HepG2 (cell line): ENCODE measurements at regions not wholly inside any gene's neighbourhood (a gene's known extent, or its start where the extent isn't known, plus 50 kb on each side); places are given as distances from the start of the nearest gene placed in this dataset.

Experiments
- ATAC-seq: fragments of 200-7000 bp; cut with Tn5 transposase; 3 replicates; pipeline ENCODE4 v1.9.1; 2020; ENCODE audit warnings: mild to moderate bottlenecking, moderate library complexity
- BruUV-seq: library from RNA; stranded (reverse); fragments of 400-500 nt; replicated peaks from 2 replicates; lab custom pipeline; 2021; lab: Mats Ljungman, UMichigan
- CTCF ChIA-PET: fragments of 300-600 bp; formaldehyde crosslinking; extraction: SDS; loops from one replicate; lab custom pipeline; 2021; ENCODE audit warnings: low total read pairs, inconsistent platforms, low intra/inter-chr PET ratio; lab: Yijun Ruan, JAX
- POLR2A ChIA-PET: fragments of 350-600 bp; sonication (Branson Sonifier 250); formaldehyde crosslinking; loops from one replicate; lab custom pipeline; 2020; ENCODE audit warnings: antibody characterized with exemption, inconsistent platforms; lab: Yijun Ruan, JAX
- DNase-seq: peaks from one replicate; pipeline ENCODE4 v3.0.0-alpha.2; 2015; ENCODE audit warnings: low spot score
- FAIRE-seq: peaks from 3 replicates; lab custom pipeline; 2011; peaks lifted over from hg19 to GRCh38; lab: Jason Lieb, UNC
- H2AFZ ChIP-seq: one replicate; pipeline ENCODE4 v1.6.1; 2011; ENCODE audit warnings: low read length, inconsistent platforms
- H3K27ac ChIP-seq: fragments of 300-600 bp; 3 replicates; pipeline ENCODE4 v1.8.0; 2011; ENCODE audit warnings: mixed run types, mild to moderate bottlenecking, mixed read lengths, low read length, inconsistent platforms; ENCODE audit not compliant: insufficient read depth; ENCODE audit errors: extremely low read length
- H3K27me3 ChIP-seq, 2 experiments: fragments of 200-600 bp in 1 of 2; 2 replicates in 1 of 2; 3 replicates in 1 of 2; pipeline versions ENCODE4 v1.6.0 to v1.8.0; 2011; ENCODE audit warnings: low read length in 2 of 2, mild to moderate bottlenecking in 2 of 2, moderate library complexity in 2 of 2, inconsistent platforms in 1 of 2; ENCODE audit not compliant: insufficient read depth in 2 of 2, control insufficient read depth in 1 of 2
- H3K36me3 ChIP-seq, 2 experiments: fragments of 200-600 bp in 1 of 2; replicated peaks in 1 of 2; 2 replicates in 1 of 2; 3 replicates in 1 of 2; pipeline versions ENCODE4 v1.5.1 to v1.8.0; 2011; ENCODE audit warnings: low read length in 2 of 2, inconsistent platforms in 1 of 2; ENCODE audit not compliant: insufficient read depth in 2 of 2, control insufficient read depth in 1 of 2
- H3K4me1 ChIP-seq: 2 replicates; pipeline ENCODE4 v1.5.1; 2012; ENCODE audit warnings: low read length, inconsistent platforms; ENCODE audit not compliant: insufficient read depth
- H3K4me2 ChIP-seq: 2 replicates; pipeline ENCODE4 v1.6.0; 2011; ENCODE audit warnings: low read depth, low read length, inconsistent platforms
- H3K4me3 ChIP-seq, 3 experiments: fragments of 200-600 bp in 1 of 3; sonication (generic), shearing (Covaris generic) in 1 of 3; replicated peaks in 1 of 3; 2 replicates each; pipeline ENCODE4 v1.5.1; 2011 to 2016; ENCODE audit warnings: low read length in 3 of 3, inconsistent platforms in 2 of 3, low read depth in 2 of 3, mild to moderate bottlenecking in 2 of 3, control low read depth in 1 of 3, mixed read lengths in 1 of 3; ENCODE audit not compliant: insufficient read depth in 1 of 3
- H3K79me2 ChIP-seq: one replicate; pipeline ENCODE4 v1.6.1; 2011; ENCODE audit warnings: low read length, inconsistent platforms; ENCODE audit not compliant: insufficient read depth
- H3K9ac ChIP-seq: 2 replicates; pipeline ENCODE4 v1.6.0; 2011; ENCODE audit warnings: mild to moderate bottlenecking, low read depth, low read length, inconsistent platforms; ENCODE audit not compliant: insufficient read depth
- H3K9me3 ChIP-seq: 2 replicates; pipeline ENCODE4 v1.5.1; 2012; ENCODE audit warnings: mild to moderate bottlenecking, low read length
- H4K20me1 ChIP-seq: 2 replicates; pipeline ENCODE4 v1.6.0; 2011; ENCODE audit warnings: inconsistent platforms, mild to moderate bottlenecking, low read length, moderate library complexity; ENCODE audit not compliant: insufficient read depth
- ATRX ChIP-seq: sonication (generic); formaldehyde crosslinking; IDR thresholded peaks from 2 replicates; pipeline ENCODE4 v1.4.0; 2020; ENCODE audit warnings: missing genetic modification reagents, borderline replicate concordance
- CHD2 ChIP-seq: IDR thresholded peaks from 2 replicates; pipeline ENCODE4 v1.6.1; 2011; ENCODE audit warnings: low read depth, low read length, improper control_type of control experiment
- FOXJ3 ChIP-seq: sonication (generic); formaldehyde crosslinking; IDR thresholded peaks from 2 replicates; pipeline ENCODE4 v1.4.0; 2020; ENCODE audit warnings: missing genetic modification reagents, mild to moderate bottlenecking, borderline replicate concordance
- GATAD1 ChIP-seq: IDR thresholded peaks from 2 replicates; pipeline ENCODE4 v1.6.1; 2016; ENCODE audit warnings: missing genetic modification reagents, missing compliant biosample characterization
- HMG20B ChIP-seq: conservative IDR thresholded peaks from 2 replicates; pipeline ENCODE4 v1.6.1; 2016; ENCODE audit warnings: missing genetic modification reagents, missing compliant biosample characterization
- NONO ChIP-seq, 2 experiments: fragments of 450-650 bp in 1 of 2; sonication (generic) in 1 of 2; formaldehyde crosslinking in 1 of 2; IDR thresholded peaks in 1 of 2; conservative IDR thresholded peaks in 1 of 2; 2 replicates each; pipeline versions ENCODE4 v1.6.1 to v1.8.0; 2017 to 2022; ENCODE audit warnings: mild to moderate bottlenecking in 1 of 2, missing genetic modification reagents in 1 of 2, moderate library complexity in 1 of 2
- RBM22 ChIP-seq: fragments of 200-400 bp; formaldehyde crosslinking; optimal IDR thresholded peaks from 2 replicates; pipeline ENCODE3; 2017; ENCODE audit warnings: mild to moderate bottlenecking, low read length, moderate library complexity
- RXRB ChIP-seq: IDR thresholded peaks from 2 replicates; pipeline ENCODE4 v1.6.1; 2016; ENCODE audit warnings: borderline replicate concordance, missing genetic modification reagents, missing compliant biosample characterization
- SMC3 ChIP-seq: IDR thresholded peaks from 2 replicates; pipeline ENCODE4 v1.6.1; 2011; ENCODE audit warnings: low read length, improper control_type of control experiment
- TERF1 ChIP-seq: sonication (generic); formaldehyde crosslinking; IDR thresholded peaks from 2 replicates; pipeline ENCODE4 v1.8.0; 2022; ENCODE audit warnings: mild to moderate bottlenecking, missing genetic modification reagents, moderate library complexity
- ZNF12 ChIP-seq: sonication (generic); formaldehyde crosslinking; IDR thresholded peaks from 2 replicates; pipeline ENCODE4 v1.5.0; 2020; ENCODE audit warnings: missing genetic modification reagents
- ZNF274 ChIP-seq: sonication (generic); formaldehyde crosslinking; IDR thresholded peaks from 2 replicates; pipeline ENCODE4 v1.5.1; 2020; ENCODE audit warnings: mild to moderate bottlenecking, missing genetic modification reagents
- ZNF629 ChIP-seq: sonication (generic); formaldehyde crosslinking; conservative IDR thresholded peaks from 2 replicates; pipeline ENCODE4 v1.5.0; 2020; ENCODE audit warnings: missing genetic modification reagents
- ZNF777 ChIP-seq: sonication (generic); formaldehyde crosslinking; IDR thresholded peaks from 2 replicates; pipeline ENCODE4 v1.4.0; 2020; ENCODE audit warnings: missing genetic modification reagents
- WGBS: methylation state at CpG from one replicate; pipeline ENCODE4 v1.1.6; 2017; ENCODE audit warnings: low lambda C conversion rate; 5-methylcytosine and 5-hydroxymethylcytosine counted together
- in situ Hi-C: cut with HindIII; loops from 2 replicates; pipeline ENCODE4 v1.10.0; 2017; ENCODE audit warnings: low pct_unique_long_range_greater_than_20kb; ENCODE audit not compliant: extremely low pct_ligation_motif_present
- intact Hi-C: fragments of 100-400 bp; cut with micrococcal nuclease; formaldehyde crosslinking; loops from one replicate; pipeline ENCODE4 v1.10.0; 2022; ENCODE audit not compliant: unreplicated experiment

GRCh38 chr4:34615315-34615714 is 1629.0 kb downstream of the ARAP2 start:
- POLR2A ChIA-PET = no interaction called here
- TF ChIP-seq GATAD1 (CRISPR knock-in tag) = no peak
- TF ChIP-seq RBM22 = no peak
- TF ChIP-seq NONO (IDR thresholded peaks at IDR 0.05) = no peak
- TF ChIP-seq NONO (CRISPR knock-in tag; conservative IDR thresholded peaks at IDR 0.05) = no peak
- no peak for TF ChIP-seq SMC3
- TF ChIP-seq ZNF777 = no peak
- no peak for TF ChIP-seq TERF1 (CRISPR knock-in tag)
- no peak for TF ChIP-seq ATRX (CRISPR knock-in tag)
- TF ChIP-seq ZNF629 (CRISPR knock-in tag) = no peak
- no peak for TF ChIP-seq ZNF274 (CRISPR knock-in tag)
- no peak for TF ChIP-seq RXRB
- no peak for TF ChIP-seq ZNF12
- TF ChIP-seq CHD2 = no peak
- TF ChIP-seq FOXJ3 (CRISPR knock-in tag) = no peak
- TF ChIP-seq HMG20B (CRISPR knock-in tag) = no peak
- in situ Hi-C loops = no loop called here
- no TSS peak for BruUV-seq
- CTCF ChIA-PET = no interaction called here
- no peaks in the 10 kb centered on the region for H4K20me1 ChIP-seq
- WGBS = 10% methylated on average over 3 of the region's 3 CpGs
- intact Hi-C loops = no loop called here
- H3K9me3 ChIP-seq = no peaks in the 10 kb centered on the region
- H3K4me2 ChIP-seq = no peak overlapping the region
- no peak overlapping the region for H3K4me3 ChIP-seq
- ATAC-seq (no peak), FAIRE-seq (no peak), DNase-seq (no peak)
- H2AFZ ChIP-seq = no peak overlapping the region
- no peak overlapping the region for H3K27ac ChIP-seq
- no peak overlapping the region for H3K9ac ChIP-seq
- no peaks in the 10 kb centered on the region for H3K36me3 ChIP-seq
- H3K79me2 ChIP-seq = no peaks in the 10 kb centered on the region
- no peaks in the 10 kb centered on the region for H3K4me1 ChIP-seq
- H3K27me3 ChIP-seq = no peaks in the 10 kb centered on the region
